ENCODE measurements at regions not wholly inside any gene's neighbourhood (a gene's known extent, or its start where the extent isn't known, plus 50 kb on each side); places are given as distances from the start of the nearest gene placed in this dataset.

DNA sequence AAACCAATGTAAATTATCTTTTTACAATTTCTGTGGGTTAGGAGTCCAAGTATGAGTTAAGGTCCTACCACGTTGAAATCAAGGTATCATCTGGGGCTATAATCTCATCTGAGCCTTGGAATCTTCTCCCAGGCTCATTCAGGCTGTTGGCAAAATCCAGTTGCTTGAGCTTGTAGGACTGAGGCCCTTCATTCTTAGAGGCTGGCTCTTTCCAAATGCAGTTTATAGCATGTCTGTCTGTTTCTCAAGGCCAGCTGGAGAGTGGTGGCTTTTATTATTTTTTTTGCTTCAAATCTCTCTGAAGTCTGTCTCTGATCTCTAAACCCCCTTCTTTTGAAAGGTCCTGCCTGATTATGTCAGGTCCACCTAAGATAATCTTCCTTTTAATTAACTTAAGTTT is 177.2 kb upstream of the ASCC3 start:
- no peaks in the 10 kb centered on the region for H3K4me1 ChIP-seq
- H3K27ac ChIP-seq, result no peak overlapping the region
- no peak overlapping the region for H3K4me3 ChIP-seq
- DNase-seq, result no peak
- no peaks in the 10 kb centered on the region for H3K27me3 ChIP-seq
- H3K36me3 ChIP-seq (ENCODE audit: low read depth, missing control alignments), result no peaks in the 10 kb centered on the region
- intact Hi-C loops (cut with DNase I; ENCODE audit: low total_unique reads), result no loop called here
- H3K9me3 ChIP-seq, result no peaks in the 10 kb centered on the region
- 23 to 36% methylated on average over 1 of the region's 1 CpG for WGBS, 2 donors
- TF ChIP-seq, protein P1, sequence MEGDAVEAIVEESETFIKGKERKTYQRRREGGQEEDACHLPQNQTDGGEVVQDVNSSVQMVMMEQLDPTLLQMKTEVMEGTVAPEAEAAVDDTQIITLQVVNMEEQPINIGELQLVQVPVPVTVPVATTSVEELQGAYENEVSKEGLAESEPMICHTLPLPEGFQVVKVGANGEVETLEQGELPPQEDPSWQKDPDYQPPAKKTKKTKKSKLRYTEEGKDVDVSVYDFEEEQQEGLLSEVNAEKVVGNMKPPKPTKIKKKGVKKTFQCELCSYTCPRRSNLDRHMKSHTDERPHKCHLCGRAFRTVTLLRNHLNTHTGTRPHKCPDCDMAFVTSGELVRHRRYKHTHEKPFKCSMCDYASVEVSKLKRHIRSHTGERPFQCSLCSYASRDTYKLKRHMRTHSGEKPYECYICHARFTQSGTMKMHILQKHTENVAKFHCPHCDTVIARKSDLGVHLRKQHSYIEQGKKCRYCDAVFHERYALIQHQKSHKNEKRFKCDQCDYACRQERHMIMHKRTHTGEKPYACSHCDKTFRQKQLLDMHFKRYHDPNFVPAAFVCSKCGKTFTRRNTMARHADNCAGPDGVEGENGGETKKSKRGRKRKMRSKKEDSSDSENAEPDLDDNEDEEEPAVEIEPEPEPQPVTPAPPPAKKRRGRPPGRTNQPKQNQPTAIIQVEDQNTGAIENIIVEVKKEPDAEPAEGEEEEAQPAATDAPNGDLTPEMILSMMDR (IDR thresholded peaks at IDR 0.05), result no peak
- no peak for TF ChIP-seq POLR2A (IDR thresholded peaks at IDR 0.05)

DNA sequence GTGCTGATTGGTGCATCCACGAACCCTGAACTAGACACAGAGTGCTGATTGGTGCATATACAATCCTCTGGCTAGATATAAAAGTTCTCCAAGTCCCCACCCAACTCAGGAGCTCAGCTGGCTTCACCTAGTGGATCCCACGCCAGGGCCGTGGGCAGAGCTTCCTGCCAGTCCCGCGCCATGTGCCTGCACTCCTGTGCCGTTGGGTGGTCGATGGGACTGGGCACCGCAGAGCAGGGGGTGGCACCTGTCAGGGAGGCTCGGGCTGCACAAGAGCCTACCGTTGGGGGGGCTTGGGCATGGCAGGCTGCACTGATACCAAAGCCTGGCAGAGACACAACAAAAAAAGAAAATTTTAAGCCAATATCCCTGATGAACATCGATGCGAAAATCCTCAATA is 185.4 kb upstream of the ASCC3 start:
- no peaks in the 10 kb centered on the region for H3K4me1 ChIP-seq
- H3K9me3 ChIP-seq, result no peaks in the 10 kb centered on the region
- H3K27ac ChIP-seq, result no peak overlapping the region
- no peaks in the 10 kb centered on the region for H3K27me3 ChIP-seq
- 96 to 99% methylated on average over 12 of the region's 12 CpGs for WGBS, 2 donors
- intact Hi-C loops (cut with DNase I; ENCODE audit: low total_unique reads), result no loop called here
- no peak for DNase-seq
- no peak overlapping the region for H3K4me3 ChIP-seq
- no peaks in the 10 kb centered on the region for H3K36me3 ChIP-seq (ENCODE audit: low read depth, missing control alignments)
- TF ChIP-seq POLR2A (IDR thresholded peaks at IDR 0.05), result no peak
- TF ChIP-seq, protein P1 (IDR thresholded peaks at IDR 0.05), result no peak

DNA sequence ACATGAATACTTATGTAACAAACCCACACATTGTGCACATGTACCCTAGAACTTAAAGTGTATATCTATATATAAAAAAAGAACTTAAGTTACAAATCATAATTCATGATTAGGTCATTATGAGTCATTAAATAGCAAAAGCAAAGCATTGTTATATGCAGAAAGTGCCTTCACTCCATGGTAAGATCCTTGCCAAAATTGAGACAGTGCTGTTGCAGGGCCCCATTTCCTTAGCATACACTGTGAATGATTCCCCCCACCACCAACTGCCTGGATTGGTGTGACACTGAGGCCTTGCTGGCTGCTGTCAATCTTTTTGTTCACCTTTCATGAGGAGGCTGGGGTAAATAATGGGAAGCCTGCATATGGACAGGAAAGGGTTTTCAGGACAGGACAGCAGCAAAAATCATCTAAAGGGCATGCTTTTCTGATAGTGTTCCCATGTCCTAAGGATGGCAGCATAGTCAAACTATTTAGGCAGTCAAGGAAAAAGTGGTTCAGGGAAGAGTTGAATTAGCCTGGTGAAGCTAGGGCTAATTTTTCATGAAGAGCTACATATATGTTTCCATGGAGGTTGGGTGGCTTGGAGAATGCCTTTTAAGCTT is 188.2 kb upstream of the ASCC3 start:
- Histone ChIP-seq H3K27me3 (no peaks in the 10 kb centered on the region), H3K27ac (no peak overlapping the region), H3K9me3 (no peaks in the 10 kb centered on the region), H3K4me3 (no peak overlapping the region), H3K4me1 (no peaks in the 10 kb centered on the region), H3K36me3 (ENCODE audit: low read depth, missing control alignments) (no peaks in the 10 kb centered on the region)
- intact Hi-C loops (cut with DNase I; ENCODE audit: low total_unique reads), result no loop called here
- TF ChIP-seq, protein P1 (IDR thresholded peaks at IDR 0.05), result no peak
- TF ChIP-seq POLR2A (IDR thresholded peaks at IDR 0.05), result no peak
- DNase-seq, result no peak

DNA sequence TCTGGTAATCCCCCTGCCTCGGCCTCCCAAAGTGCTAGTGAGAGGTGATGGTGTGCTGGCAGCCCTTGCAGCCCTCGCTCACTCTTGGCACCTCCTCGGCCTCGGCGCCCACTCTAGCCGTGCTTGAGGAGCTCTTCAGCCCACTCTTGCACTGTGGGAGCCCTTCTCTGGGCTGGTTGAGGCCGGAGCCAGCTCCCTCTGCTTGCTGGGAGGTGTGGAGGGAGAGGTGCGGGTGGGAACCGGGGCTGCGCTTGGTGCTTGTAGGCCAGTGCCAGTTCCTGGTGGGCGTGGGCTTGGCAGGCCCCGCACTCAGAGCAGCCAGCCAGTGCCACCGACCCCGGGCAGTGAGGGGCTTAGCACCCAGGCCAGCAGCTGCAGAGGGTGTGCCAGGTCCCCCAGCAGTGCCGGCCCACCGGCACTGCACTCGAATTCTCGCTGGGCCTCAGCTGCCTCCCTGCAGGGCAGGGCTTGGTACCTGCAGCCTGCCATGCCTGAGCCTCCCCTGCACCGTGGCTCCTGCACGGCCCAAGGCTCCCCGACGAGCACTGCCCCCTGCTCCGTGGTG is 189.0 kb upstream of the ASCC3 start:
- no peaks in the 10 kb centered on the region for H3K9me3 ChIP-seq
- no peaks in the 10 kb centered on the region for H3K27me3 ChIP-seq
- 90 to 92% methylated on average over 15 to 17 of the region's 23 CpGs for WGBS, 2 donors
- no peaks in the 10 kb centered on the region for H3K4me1 ChIP-seq
- no peak overlapping the region for H3K4me3 ChIP-seq
- no peak for DNase-seq
- H3K27ac ChIP-seq, result no peak overlapping the region
- no peaks in the 10 kb centered on the region for H3K36me3 ChIP-seq (ENCODE audit: low read depth, missing control alignments)
- no peak for TF ChIP-seq POLR2A (IDR thresholded peaks at IDR 0.05)
- TF ChIP-seq, protein P1 (IDR thresholded peaks at IDR 0.05), result no peak
- intact Hi-C loops (cut with DNase I; ENCODE audit: low total_unique reads), result no loop called here

DNA sequence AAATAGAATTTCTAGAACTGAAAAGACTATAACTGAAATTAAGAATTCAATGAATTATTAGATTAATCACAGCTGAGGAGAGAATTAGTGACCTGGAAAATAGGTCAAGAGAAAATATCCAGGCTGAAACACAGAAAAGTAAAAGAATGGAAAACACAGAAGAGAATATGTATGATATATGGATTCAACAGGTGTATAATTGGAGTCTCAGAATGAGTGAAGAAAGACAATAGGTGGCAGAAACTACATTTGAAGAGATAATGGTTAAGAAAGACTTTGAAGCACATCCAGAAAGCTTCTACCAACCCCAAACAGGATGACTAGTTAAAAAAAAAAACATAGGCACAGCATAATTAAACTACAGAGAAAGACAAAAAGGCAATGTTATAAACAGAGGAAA is 196.2 kb upstream of the ASCC3 start:
- Histone ChIP-seq H3K4me1 (peaks cover 11% of the 10 kb centered on the region), H3K27me3 (no peaks in the 10 kb centered on the region), H3K9me3 (no peaks in the 10 kb centered on the region), H3K27ac (no peak overlapping the region), H3K36me3 (ENCODE audit: low read depth, missing control alignments) (no peaks in the 10 kb centered on the region), H3K4me3 (no peak overlapping the region)
- intact Hi-C loops (cut with DNase I; ENCODE audit: low total_unique reads), result no loop called here
- DNase-seq, result no peak
- TF ChIP-seq, protein P1 (IDR thresholded peaks at IDR 0.05), result no peak
- no peak for TF ChIP-seq POLR2A (IDR thresholded peaks at IDR 0.05)
